Spleen (tissue), 7 donors: ENCODE measurements at regions not wholly inside any gene's neighbourhood (a gene's known extent, or its start where the extent isn't known, plus 50 kb on each side); places are given as distances from the start of the nearest gene placed in this dataset.

Experiments
- POLR2A ChIP-seq, 3 donors: fragments of 450-650 bp; IDR thresholded peaks; one replicate each; pipeline ENCODE4 v1.5.1; 2017; ENCODE audit warnings: antibody characterized with exemption in 3 of 3, mild to moderate bottlenecking in 1 of 3
- TF ChIP-seq, protein P1 (sequence below), 11 experiments: fragments of 200-600 bp in 7 of 11; fragments of 450-650 bp in 4 of 11; sonication (generic) in 4 of 11; IDR thresholded peaks in 8 of 11; conservative IDR thresholded peaks in 3 of 11; 1 replicate in 7 of 11; 2 replicates in 4 of 11; pipeline versions ENCODE4 v1.4.0 to v1.8.0; 2016 to 2021; ENCODE audit warnings: antibody characterized with exemption in 11 of 11, inconsistent platforms in 4 of 11, mild to moderate bottlenecking in 1 of 11
- donor health status: DM: no; HTN: no; CAD: no; lungs with moderate emphysema.
- donor health status: DM: no; HTN: no; CAD: no.
- donor health status: DM: no; HTN: no; CAD: no.

DNA sequence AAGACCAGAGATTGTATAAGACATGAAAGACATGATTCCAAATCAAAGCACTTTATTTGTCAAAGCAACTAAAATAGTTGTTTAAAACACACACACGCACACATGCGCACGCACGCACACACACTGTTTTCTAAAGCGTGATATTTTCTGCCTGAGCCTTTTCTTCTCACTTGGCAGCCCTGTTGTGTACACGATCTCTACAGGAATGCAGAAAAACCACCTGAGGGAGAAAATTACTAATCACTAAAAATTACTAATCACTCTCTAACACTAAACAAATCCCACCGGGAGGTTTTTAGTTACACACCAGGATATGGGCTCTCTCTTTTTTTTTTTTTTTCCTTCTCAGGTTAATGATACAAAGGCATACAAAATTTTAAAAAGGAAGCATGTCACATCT lies 160.1 kb upstream of the ATP11B start:
- TF ChIP-seq POLR2A (IDR thresholded peaks at IDR 0.05) = no peak
- TF ChIP-seq, protein P1, sequence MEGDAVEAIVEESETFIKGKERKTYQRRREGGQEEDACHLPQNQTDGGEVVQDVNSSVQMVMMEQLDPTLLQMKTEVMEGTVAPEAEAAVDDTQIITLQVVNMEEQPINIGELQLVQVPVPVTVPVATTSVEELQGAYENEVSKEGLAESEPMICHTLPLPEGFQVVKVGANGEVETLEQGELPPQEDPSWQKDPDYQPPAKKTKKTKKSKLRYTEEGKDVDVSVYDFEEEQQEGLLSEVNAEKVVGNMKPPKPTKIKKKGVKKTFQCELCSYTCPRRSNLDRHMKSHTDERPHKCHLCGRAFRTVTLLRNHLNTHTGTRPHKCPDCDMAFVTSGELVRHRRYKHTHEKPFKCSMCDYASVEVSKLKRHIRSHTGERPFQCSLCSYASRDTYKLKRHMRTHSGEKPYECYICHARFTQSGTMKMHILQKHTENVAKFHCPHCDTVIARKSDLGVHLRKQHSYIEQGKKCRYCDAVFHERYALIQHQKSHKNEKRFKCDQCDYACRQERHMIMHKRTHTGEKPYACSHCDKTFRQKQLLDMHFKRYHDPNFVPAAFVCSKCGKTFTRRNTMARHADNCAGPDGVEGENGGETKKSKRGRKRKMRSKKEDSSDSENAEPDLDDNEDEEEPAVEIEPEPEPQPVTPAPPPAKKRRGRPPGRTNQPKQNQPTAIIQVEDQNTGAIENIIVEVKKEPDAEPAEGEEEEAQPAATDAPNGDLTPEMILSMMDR (IDR thresholded peaks at IDR 0.05 in 8 of 11, conservative IDR thresholded peaks at IDR 0.05 in 3 of 11) = no peak
